HepG2 (cell line): ENCODE measurements at regions not wholly inside any gene's neighbourhood (a gene's known extent, or its start where the extent isn't known, plus 50 kb on each side); places are given as distances from the start of the nearest gene placed in this dataset.

Experiments used
- ATAC-seq: fragments of 200-7000 bp; cut with Tn5 transposase; 3 replicates; pipeline ENCODE4 v1.9.1; 2020; ENCODE audit warnings: mild to moderate bottlenecking, moderate library complexity
- BruUV-seq: library from RNA; stranded (reverse); fragments of 400-500 nt; replicated peaks from 2 replicates; lab custom pipeline; 2021; lab: Mats Ljungman, UMichigan
- CTCF ChIA-PET: fragments of 300-600 bp; formaldehyde crosslinking; extraction: SDS; loops from one replicate; lab custom pipeline; 2021; ENCODE audit warnings: low total read pairs, inconsistent platforms, low intra/inter-chr PET ratio; lab: Yijun Ruan, JAX
- POLR2A ChIA-PET: fragments of 350-600 bp; sonication (Branson Sonifier 250); formaldehyde crosslinking; loops from one replicate; lab custom pipeline; 2020; ENCODE audit warnings: antibody characterized with exemption, inconsistent platforms; lab: Yijun Ruan, JAX
- DNase-seq: peaks from one replicate; pipeline ENCODE4 v3.0.0-alpha.2; 2015; ENCODE audit warnings: low spot score
- FAIRE-seq: peaks from 3 replicates; lab custom pipeline; 2011; peaks lifted over from hg19 to GRCh38; lab: Jason Lieb, UNC
- H2AFZ ChIP-seq: one replicate; pipeline ENCODE4 v1.6.1; 2011; ENCODE audit warnings: low read length, inconsistent platforms
- H3K27ac ChIP-seq: fragments of 300-600 bp; 3 replicates; pipeline ENCODE4 v1.8.0; 2011; ENCODE audit warnings: mixed run types, mild to moderate bottlenecking, mixed read lengths, low read length, inconsistent platforms; ENCODE audit not compliant: insufficient read depth; ENCODE audit errors: extremely low read length
- H3K27me3 ChIP-seq, 2 experiments: fragments of 200-600 bp in 1 of 2; 2 replicates in 1 of 2; 3 replicates in 1 of 2; pipeline versions ENCODE4 v1.6.0 to v1.8.0; 2011; ENCODE audit warnings: low read length in 2 of 2, mild to moderate bottlenecking in 2 of 2, moderate library complexity in 2 of 2, inconsistent platforms in 1 of 2; ENCODE audit not compliant: insufficient read depth in 2 of 2, control insufficient read depth in 1 of 2
- H3K36me3 ChIP-seq, 2 experiments: fragments of 200-600 bp in 1 of 2; replicated peaks in 1 of 2; 2 replicates in 1 of 2; 3 replicates in 1 of 2; pipeline versions ENCODE4 v1.5.1 to v1.8.0; 2011; ENCODE audit warnings: low read length in 2 of 2, inconsistent platforms in 1 of 2; ENCODE audit not compliant: insufficient read depth in 2 of 2, control insufficient read depth in 1 of 2
- H3K4me1 ChIP-seq: 2 replicates; pipeline ENCODE4 v1.5.1; 2012; ENCODE audit warnings: low read length, inconsistent platforms; ENCODE audit not compliant: insufficient read depth
- H3K4me2 ChIP-seq: 2 replicates; pipeline ENCODE4 v1.6.0; 2011; ENCODE audit warnings: low read depth, low read length, inconsistent platforms
- H3K4me3 ChIP-seq, 3 experiments: fragments of 200-600 bp in 1 of 3; sonication (generic), shearing (Covaris generic) in 1 of 3; replicated peaks in 1 of 3; 2 replicates each; pipeline ENCODE4 v1.5.1; 2011 to 2016; ENCODE audit warnings: low read length in 3 of 3, inconsistent platforms in 2 of 3, low read depth in 2 of 3, mild to moderate bottlenecking in 2 of 3, control low read depth in 1 of 3, mixed read lengths in 1 of 3; ENCODE audit not compliant: insufficient read depth in 1 of 3
- H3K79me2 ChIP-seq: one replicate; pipeline ENCODE4 v1.6.1; 2011; ENCODE audit warnings: low read length, inconsistent platforms; ENCODE audit not compliant: insufficient read depth
- H3K9ac ChIP-seq: 2 replicates; pipeline ENCODE4 v1.6.0; 2011; ENCODE audit warnings: mild to moderate bottlenecking, low read depth, low read length, inconsistent platforms; ENCODE audit not compliant: insufficient read depth
- H3K9me3 ChIP-seq: 2 replicates; pipeline ENCODE4 v1.5.1; 2012; ENCODE audit warnings: mild to moderate bottlenecking, low read length
- H4K20me1 ChIP-seq: 2 replicates; pipeline ENCODE4 v1.6.0; 2011; ENCODE audit warnings: inconsistent platforms, mild to moderate bottlenecking, low read length, moderate library complexity; ENCODE audit not compliant: insufficient read depth
- CBFB ChIP-seq: sonication (generic); formaldehyde crosslinking; IDR thresholded peaks from 2 replicates; pipeline ENCODE4 v1.4.0; 2020; ENCODE audit warnings: missing genetic modification reagents
- CEBPZ ChIP-seq: IDR thresholded peaks from 2 replicates; pipeline ENCODE4 v1.6.1; 2012; ENCODE audit warnings: low read length, improper control_type of control experiment
- HCFC1 ChIP-seq: fragments of 150-350 bp; IDR thresholded peaks from 2 replicates; pipeline ENCODE4 v1.6.1; 2014; ENCODE audit warnings: low read depth, low read length
- HMG20A ChIP-seq: IDR thresholded peaks from 2 replicates; pipeline ENCODE4 v1.6.1; 2016; ENCODE audit warnings: borderline replicate concordance
- HNRNPUL1 ChIP-seq: fragments of 200-400 bp; formaldehyde crosslinking; IDR thresholded peaks from 2 replicates; pipeline ENCODE4 v1.6.1; 2017; ENCODE audit warnings: low read depth, mild to moderate bottlenecking, low read length, moderate library complexity
- JDP2 ChIP-seq: sonication (generic); formaldehyde crosslinking; IDR thresholded peaks from 2 replicates; pipeline ENCODE4 v1.8.1; 2022; ENCODE audit warnings: missing genetic modification reagents, borderline replicate concordance
- KLF13 ChIP-seq: sonication (generic); formaldehyde crosslinking; IDR thresholded peaks from 2 replicates; pipeline ENCODE4 v1.4.0; 2020; ENCODE audit warnings: mild to moderate bottlenecking, missing genetic modification reagents
- RNF2 ChIP-seq: fragments of 450-650 bp; conservative IDR thresholded peaks from 2 replicates; pipeline ENCODE4 v1.6.1; 2016; ENCODE audit warnings: low read depth
- U2AF2 ChIP-seq: fragments of 200-400 bp; formaldehyde crosslinking; IDR thresholded peaks from 2 replicates; pipeline ENCODE4 v1.6.1; 2017; ENCODE audit warnings: low read depth, mild to moderate bottlenecking, low read length
- ZHX2 ChIP-seq, 2 experiments: sonication (generic) in 1 of 2; formaldehyde crosslinking in 1 of 2; IDR thresholded peaks; 2 replicates each; pipeline versions ENCODE4 v1.6.1 to v1.9.0; 2014 to 2022; ENCODE audit warnings: antibody characterized with exemption in 1 of 2, borderline replicate concordance in 1 of 2, inconsistent platforms in 1 of 2, low read depth in 1 of 2, missing genetic modification reagents in 1 of 2
- ZNF263 ChIP-seq: sonication (generic); formaldehyde crosslinking; IDR thresholded peaks from 2 replicates; pipeline ENCODE4 v1.4.0; 2020; ENCODE audit warnings: missing genetic modification reagents
- ZNF276 ChIP-seq: sonication (generic); formaldehyde crosslinking; IDR thresholded peaks from 2 replicates; pipeline ENCODE4 v1.4.0; 2020; ENCODE audit warnings: mild to moderate bottlenecking, low read depth, missing genetic modification reagents
- ZNF317 ChIP-seq: sonication (generic); formaldehyde crosslinking; IDR thresholded peaks from 2 replicates; pipeline ENCODE4 v1.5.0; 2020; ENCODE audit warnings: mild to moderate bottlenecking, missing genetic modification reagents
- ZNF670 ChIP-seq: sonication (generic); formaldehyde crosslinking; IDR thresholded peaks from 2 replicates; pipeline ENCODE4 v1.8.0; 2022; ENCODE audit warnings: mild to moderate bottlenecking, missing genetic modification reagents, borderline replicate concordance
- WGBS: methylation state at CpG from one replicate; pipeline ENCODE4 v1.1.6; 2017; ENCODE audit warnings: low lambda C conversion rate; 5-methylcytosine and 5-hydroxymethylcytosine counted together
- in situ Hi-C: cut with HindIII; loops from 2 replicates; pipeline ENCODE4 v1.10.0; 2017; ENCODE audit warnings: low pct_unique_long_range_greater_than_20kb; ENCODE audit not compliant: extremely low pct_ligation_motif_present
- intact Hi-C: fragments of 100-400 bp; cut with micrococcal nuclease; formaldehyde crosslinking; loops from one replicate; pipeline ENCODE4 v1.10.0; 2022; ENCODE audit not compliant: unreplicated experiment

GRCh38 chr3:34072297-34072696 is 273.9 kb downstream of the PDCD6IP start:
- POLR2A ChIA-PET: no interaction called here
- CTCF ChIA-PET: no interaction called here
- Histone ChIP-seq H3K27ac (no peak overlapping the region), H3K9ac (no peak overlapping the region), H3K36me3 (no peaks in the 10 kb centered on the region), H3K9me3 (no peaks in the 10 kb centered on the region), H3K79me2 (no peaks in the 10 kb centered on the region), H3K4me3 (no peak overlapping the region), H4K20me1 (no peaks in the 10 kb centered on the region), H2AFZ (no peak overlapping the region), H3K4me2 (no peak overlapping the region), H3K27me3 (peaks cover 0 to 8% of the 10 kb centered on the region in 2 experiments; a peak in 1 of 5 replicates), H3K4me1 (no peaks in the 10 kb centered on the region)
- 33% methylated on average over 2 of the region's 2 CpGs for WGBS
- ATAC-seq (no peak), FAIRE-seq (no peak), DNase-seq (no peak)
- intact Hi-C loops (no loop called here), in situ Hi-C loops (no loop called here)
- BruUV-seq: no TSS peak
- TF ChIP-seq ZHX2 (IDR thresholded peaks at IDR 0.05; ENCODE audit: low read depth) (no peak), ZHX2 (CRISPR knock-in tag; IDR thresholded peaks at IDR 0.05; ENCODE audit: borderline replicate concordance) (no peak), ZNF317 (CRISPR knock-in tag) (no peak), ZNF263 (CRISPR knock-in tag) (no peak), KLF13 (no peak), HMG20A (CRISPR knock-in tag) (no peak), ZNF276 (CRISPR knock-in tag) (no peak), RNF2 (no peak), ZNF670 (CRISPR knock-in tag) (no peak), HCFC1 (no peak), HNRNPUL1 (no peak), CBFB (CRISPR knock-in tag) (no peak), U2AF2 (no peak), CEBPZ (no peak), JDP2 (CRISPR knock-in tag) (no peak)
